HG03460 (cell line): ENCODE measurements at regions not wholly inside any gene's neighbourhood (a gene's known extent, or its start where the extent isn't known, plus 50 kb on each side); places are given as distances from the start of the nearest gene placed in this dataset.

Source experiments
- ATAC-seq: cut with Tn5 transposase; IDR thresholded peaks from one replicate; pipeline ENCODE4 v1.9.1; 2021; ENCODE audit not compliant: unreplicated experiment

- no peak for ATAC-seq
These were observed 234.7 kb upstream of the ADGRB3 start for GRCh38 chr6:68400396-68400795.

GRCh38 chr6:68391953-68392352 lies 243.1 kb upstream of the ADGRB3 start:
- no peak for ATAC-seq

- ATAC-seq, result no peak
These were observed 262.1 kb upstream of the ADGRB3 start for GRCh38 chr6:68372991-68373390.

GRCh38 chr6:68368845-68369244 lies 266.2 kb upstream of the ADGRB3 start:
- no peak for ATAC-seq

GRCh38 chr6:68364271-68364805 lies 270.7 kb upstream of the ADGRB3 start:
- no peak for ATAC-seq

- ATAC-seq, result peak; percentile 85
These were observed 291.2 kb upstream of the ADGRB3 start for GRCh38 chr6:68343901-68344300.

GRCh38 chr6:68342286-68342685 lies 292.8 kb upstream of the ADGRB3 start:
- ATAC-seq, result no peak

GRCh38 chr6:68339488-68340131 lies 295.5 kb upstream of the ADGRB3 start:
- ATAC-seq, result no peak

- ATAC-seq, result no peak
These were observed 301.6 kb upstream of the ADGRB3 start for GRCh38 chr6:68333442-68333841.

GRCh38 chr6:68328156-68328555 lies 306.9 kb upstream of the ADGRB3 start:
- no peak for ATAC-seq

GRCh38 chr6:68326762-68327161 lies 308.3 kb upstream of the ADGRB3 start:
- ATAC-seq, result no peak

- no peak for ATAC-seq
These were observed 317.7 kb upstream of the ADGRB3 start for GRCh38 chr6:68317366-68317765.

GRCh38 chr6:68313911-68314310 lies 321.2 kb upstream of the ADGRB3 start:
- no peak for ATAC-seq

- no peak for ATAC-seq
These were observed 327.8 kb upstream of the ADGRB3 start for GRCh38 chr6:68307301-68307700.

- ATAC-seq, result no peak
These were observed 339.0 kb upstream of the ADGRB3 start for GRCh38 chr6:68296126-68296525.

GRCh38 chr6:68282646-68283045 lies 352.4 kb upstream of the ADGRB3 start:
- ATAC-seq, result no peak

GRCh38 chr6:68279793-68280557 lies 355.1 kb upstream of the ADGRB3 start:
- no peak for ATAC-seq

GRCh38 chr6:68273297-68273696 lies 361.8 kb upstream of the ADGRB3 start:
- ATAC-seq, result no peak

GRCh38 chr6:68256391-68256790 lies 378.7 kb upstream of the ADGRB3 start:
- no peak for ATAC-seq

- no peak for ATAC-seq
These were observed 382.4 kb upstream of the ADGRB3 start for GRCh38 chr6:68252632-68253031.

- no peak for ATAC-seq
These were observed 387.3 kb upstream of the ADGRB3 start for GRCh38 chr6:68247782-68248181.

- ATAC-seq, result no peak
These were observed 394.4 kb upstream of the ADGRB3 start for GRCh38 chr6:68240726-68241125.
